ENCODE measurements at regions not wholly inside any gene's neighbourhood (a gene's known extent, or its start where the extent isn't known, plus 50 kb on each side); places are given as distances from the start of the nearest gene placed in this dataset.

DNA sequence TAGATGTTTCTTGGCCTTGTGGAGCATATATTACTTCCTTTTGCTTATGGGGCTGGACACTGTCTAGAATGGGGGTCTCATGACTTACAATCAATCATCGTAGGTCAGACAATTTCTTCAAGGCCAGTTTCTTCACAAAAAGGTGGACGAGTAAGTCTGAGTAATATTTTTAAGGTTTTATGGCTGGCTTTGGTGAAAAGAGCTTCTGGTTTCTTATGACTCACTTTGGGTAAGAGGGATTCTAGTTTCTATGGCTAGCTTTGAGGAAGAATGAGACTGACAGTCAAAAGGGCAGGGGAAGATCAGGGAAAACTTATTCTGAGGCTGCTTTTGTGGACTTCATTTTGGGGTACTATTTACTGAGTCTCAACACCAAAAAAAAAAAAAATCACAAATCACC is 2067.2 kb upstream of the C9orf72 start:
- Mint-ChIP-seq H3K4me3 (no peak overlapping the region), H3K27me3 (no peaks in the 10 kb centered on the region), H3K36me3 (ENCODE audit: low read depth) (no peaks in the 10 kb centered on the region), H3K27ac (no peak overlapping the region), H3K4me1 (ENCODE audit: low read depth) (no peaks in the 10 kb centered on the region), H3K9me3 (no peaks in the 10 kb centered on the region)
- ChIA-PET POLR2A (no interaction called here), CTCF (no interaction called here)
- DNase-seq = no peak
- intact Hi-C loops (cut with micrococcal nuclease) = no loop called here
- TF ChIP-seq, protein P1, sequence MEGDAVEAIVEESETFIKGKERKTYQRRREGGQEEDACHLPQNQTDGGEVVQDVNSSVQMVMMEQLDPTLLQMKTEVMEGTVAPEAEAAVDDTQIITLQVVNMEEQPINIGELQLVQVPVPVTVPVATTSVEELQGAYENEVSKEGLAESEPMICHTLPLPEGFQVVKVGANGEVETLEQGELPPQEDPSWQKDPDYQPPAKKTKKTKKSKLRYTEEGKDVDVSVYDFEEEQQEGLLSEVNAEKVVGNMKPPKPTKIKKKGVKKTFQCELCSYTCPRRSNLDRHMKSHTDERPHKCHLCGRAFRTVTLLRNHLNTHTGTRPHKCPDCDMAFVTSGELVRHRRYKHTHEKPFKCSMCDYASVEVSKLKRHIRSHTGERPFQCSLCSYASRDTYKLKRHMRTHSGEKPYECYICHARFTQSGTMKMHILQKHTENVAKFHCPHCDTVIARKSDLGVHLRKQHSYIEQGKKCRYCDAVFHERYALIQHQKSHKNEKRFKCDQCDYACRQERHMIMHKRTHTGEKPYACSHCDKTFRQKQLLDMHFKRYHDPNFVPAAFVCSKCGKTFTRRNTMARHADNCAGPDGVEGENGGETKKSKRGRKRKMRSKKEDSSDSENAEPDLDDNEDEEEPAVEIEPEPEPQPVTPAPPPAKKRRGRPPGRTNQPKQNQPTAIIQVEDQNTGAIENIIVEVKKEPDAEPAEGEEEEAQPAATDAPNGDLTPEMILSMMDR (IDR thresholded peaks at IDR 0.05) = no peak
- no peak for ATAC-seq

DNA sequence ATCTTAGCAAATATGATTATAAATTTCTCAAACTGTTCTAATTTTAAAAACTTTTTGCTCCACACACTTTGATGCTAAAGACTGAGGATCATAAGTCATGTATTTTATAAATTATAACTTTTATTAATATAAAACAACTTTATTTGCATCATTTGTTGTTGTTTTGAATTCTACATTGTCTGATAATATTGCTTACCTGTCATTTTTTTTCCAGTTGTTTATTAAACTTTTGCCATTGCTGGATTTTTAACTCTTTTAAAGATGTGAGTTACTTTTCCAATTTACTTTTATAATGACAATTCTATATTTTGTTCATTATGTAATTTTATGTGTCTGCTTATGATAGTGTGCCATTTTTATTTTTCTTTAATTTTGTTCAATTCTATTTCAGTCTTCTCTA is 2071.2 kb upstream of the C9orf72 start:
- ATAC-seq = no peak
- Mint-ChIP-seq H3K36me3 (ENCODE audit: low read depth) (no peaks in the 10 kb centered on the region), H3K9me3 (no peaks in the 10 kb centered on the region), H3K4me1 (ENCODE audit: low read depth) (no peaks in the 10 kb centered on the region), H3K4me3 (no peak overlapping the region), H3K27ac (no peak overlapping the region), H3K27me3 (no peaks in the 10 kb centered on the region)
- TF ChIP-seq, protein P1 (IDR thresholded peaks at IDR 0.05) = no peak
- ChIA-PET CTCF (no interaction called here), POLR2A (no interaction called here)
- DNase-seq = no peak
- intact Hi-C loops (cut with micrococcal nuclease) = no loop called here

DNA sequence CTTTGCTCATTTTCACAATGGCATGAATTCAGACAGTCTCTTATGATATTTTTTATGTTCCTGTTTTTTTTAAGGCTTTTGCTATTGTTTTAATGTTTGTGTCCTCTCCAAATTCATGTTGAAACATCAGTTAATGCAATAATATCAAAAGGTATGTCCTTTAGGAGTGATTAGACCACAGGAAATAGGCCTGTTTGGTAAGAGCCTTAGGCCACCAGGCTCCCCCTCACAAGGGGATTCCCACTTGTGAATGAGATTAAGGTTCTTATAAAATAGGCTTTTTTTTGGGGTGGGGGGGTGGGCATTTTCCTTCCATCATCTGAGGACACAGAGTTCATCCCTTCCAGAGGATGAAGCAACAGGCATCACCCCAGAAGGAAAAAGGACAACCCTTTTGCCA is 2074.2 kb upstream of the C9orf72 start:
- H3K27ac Mint-ChIP-seq = no peak overlapping the region

DNA sequence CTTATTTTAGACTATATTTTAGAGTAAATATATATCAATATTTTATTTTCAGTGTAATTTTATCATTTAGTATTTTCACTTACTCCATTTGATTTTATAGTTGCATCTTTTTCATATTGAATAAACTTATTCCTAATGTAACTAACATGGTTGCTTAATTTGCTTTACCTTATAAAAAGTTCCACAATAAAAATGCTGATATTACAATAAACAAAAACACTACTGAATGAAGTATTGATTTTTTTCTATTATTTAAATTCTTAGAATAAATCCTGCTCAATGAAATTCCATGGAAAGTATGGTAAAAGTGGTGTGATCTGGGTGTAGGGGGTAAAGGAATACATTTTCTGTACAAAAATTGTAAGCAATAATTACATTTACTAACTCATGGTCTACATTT is 2074.9 kb upstream of the C9orf72 start:
- ATAC-seq (no peak), DNase-seq (no peak)
- H3K4me1 Mint-ChIP-seq (ENCODE audit: low read depth) = no peaks in the 10 kb centered on the region
- H3K27ac Mint-ChIP-seq = no peak overlapping the region
- TF ChIP-seq, protein P1 (IDR thresholded peaks at IDR 0.05) = no peak
- no peaks in the 10 kb centered on the region for H3K9me3 Mint-ChIP-seq
- ChIA-PET CTCF (no interaction called here), POLR2A (no interaction called here)
- H3K4me3 Mint-ChIP-seq = no peak overlapping the region
- no peaks in the 10 kb centered on the region for H3K36me3 Mint-ChIP-seq (ENCODE audit: low read depth)
- no peaks in the 10 kb centered on the region for H3K27me3 Mint-ChIP-seq
- intact Hi-C loops (cut with micrococcal nuclease) = no loop called here

More for the DNA sequence above, 2074.2 kb upstream of the C9orf72 start:
- intact Hi-C loops (cut with micrococcal nuclease) = no loop called here
- ATAC-seq = no peak
- DNase-seq = no peak
- no peaks in the 10 kb centered on the region for H3K9me3 Mint-ChIP-seq
- ChIA-PET POLR2A (no interaction called here), CTCF (no interaction called here)
- no peaks in the 10 kb centered on the region for H3K36me3 Mint-ChIP-seq (ENCODE audit: low read depth)
- H3K4me3 Mint-ChIP-seq = no peak overlapping the region
- no peaks in the 10 kb centered on the region for H3K27me3 Mint-ChIP-seq
- TF ChIP-seq, protein P1 (IDR thresholded peaks at IDR 0.05) = no peak
- H3K4me1 Mint-ChIP-seq (ENCODE audit: low read depth) = no peaks in the 10 kb centered on the region

DNA sequence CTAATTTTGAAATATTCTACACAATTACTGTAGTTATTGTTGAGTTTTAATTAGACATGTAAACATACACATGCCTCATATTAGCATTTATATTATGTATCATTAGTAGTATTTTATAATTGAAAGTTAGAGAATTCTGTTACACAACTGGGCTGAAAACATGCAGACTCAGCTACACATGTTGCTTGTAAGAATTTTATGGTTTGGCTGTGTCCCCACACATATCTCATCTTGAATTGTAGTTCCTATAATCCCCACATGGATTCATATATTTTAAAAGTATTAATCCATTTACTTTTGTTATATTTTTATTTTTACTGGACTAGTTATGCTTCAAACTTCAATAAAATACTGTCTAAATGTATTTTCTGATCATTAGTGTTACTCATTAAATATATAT is 2075.3 kb upstream of the C9orf72 start:
- POLR2A ChIA-PET = no interaction called here
- no peak overlapping the region for H3K4me3 Mint-ChIP-seq

More for the DNA sequence above, 2075.3 kb upstream of the C9orf72 start:
- ATAC-seq (no peak), DNase-seq (no peak)
- intact Hi-C loops (cut with micrococcal nuclease) = no loop called here
- Mint-ChIP-seq H3K9me3 (no peaks in the 10 kb centered on the region), H3K4me1 (ENCODE audit: low read depth) (no peaks in the 10 kb centered on the region), H3K27ac (no peak overlapping the region), H3K27me3 (no peaks in the 10 kb centered on the region), H3K36me3 (ENCODE audit: low read depth) (no peaks in the 10 kb centered on the region)
- CTCF ChIA-PET = no interaction called here
- TF ChIP-seq, protein P1 (IDR thresholded peaks at IDR 0.05) = no peak
